Neuronal stem cell (in vitro differentiated cells): ENCODE measurements at regions not wholly inside any gene's neighbourhood (a gene's known extent, or its start where the extent isn't known, plus 50 kb on each side); places are given as distances from the start of the nearest gene placed in this dataset.
"Not testable (repeated sequence)": the region's sequence is repeated elsewhere in the genome, so short reads cannot be mapped to it uniquely, and the experiment has no call there.

Experiments used
- DNase-seq: peaks from one replicate; pipeline ENCODE4 v3.0.0-alpha.2; 2013; ENCODE audit warnings: low spot score
- H2AFZ ChIP-seq: one replicate; pipeline ENCODE4 v1.6.1; 2013; ENCODE audit warnings: mild to moderate bottlenecking, low read length, inconsistent platforms
- H2AK5ac ChIP-seq: 2 replicates; pipeline ENCODE4 v1.6.1; 2013; ENCODE audit warnings: low read depth, mild to moderate bottlenecking, inconsistent platforms, low read length, moderate library complexity, mixed read lengths
- H2BK120ac ChIP-seq: 2 replicates; pipeline ENCODE4 v1.6.1; 2013; ENCODE audit warnings: low read depth, mild to moderate bottlenecking, inconsistent platforms, low read length, moderate library complexity, mixed read lengths
- H2BK12ac ChIP-seq: one replicate; pipeline ENCODE4 v1.6.1; 2013; ENCODE audit warnings: low read length, inconsistent platforms
- H2BK15ac ChIP-seq: 2 replicates; pipeline ENCODE4 v1.6.1; 2013; ENCODE audit warnings: mild to moderate bottlenecking, low read length, inconsistent platforms, mixed read lengths
- H2BK5ac ChIP-seq: one replicate; pipeline ENCODE4 v1.6.1; 2013; ENCODE audit warnings: inconsistent platforms, mild to moderate bottlenecking, low read length, moderate library complexity
- H3K14ac ChIP-seq: one replicate; pipeline ENCODE4 v1.6.1; 2013; ENCODE audit warnings: low read length, inconsistent platforms
- H3K18ac ChIP-seq: 2 replicates; pipeline ENCODE4 v1.6.1; 2013; ENCODE audit warnings: low read length, inconsistent platforms
- H3K23ac ChIP-seq: 2 replicates; pipeline ENCODE4 v1.6.1; 2013; ENCODE audit warnings: low read depth, mild to moderate bottlenecking, mixed read lengths, low read length, inconsistent platforms; ENCODE audit not compliant: poor library complexity
- H3K27ac ChIP-seq: replicated peaks from 3 replicates; pipeline ENCODE4 v1.5.1; 2013; ENCODE audit warnings: low read length, inconsistent platforms
- H3K27me3 ChIP-seq, 3 experiments: 2 replicates each; pipeline ENCODE4 v1.6.1; 2013; ENCODE audit warnings: low read length in 3 of 3, mild to moderate bottlenecking in 2 of 3, inconsistent platforms in 1 of 3, low read depth in 1 of 3, mixed read lengths in 1 of 3, moderate library complexity in 1 of 3; ENCODE audit not compliant: control insufficient read depth in 3 of 3, insufficient read depth in 3 of 3
- H3K36me3 ChIP-seq, 2 donors: replicated peaks in 1 of 2; 2 replicates each; pipeline ENCODE4 v1.6.1; 2013; ENCODE audit warnings: low read length in 2 of 2; ENCODE audit not compliant: control insufficient read depth in 2 of 2, insufficient read depth in 2 of 2
- H3K4ac ChIP-seq: 2 replicates; pipeline ENCODE4 v1.6.1; 2013; ENCODE audit warnings: inconsistent platforms, mild to moderate bottlenecking, low read length, moderate library complexity
- H3K4me1 ChIP-seq, 2 donors: 1 replicate in 1 of 2; 2 replicates in 1 of 2; pipeline ENCODE4 v1.6.1; 2013; ENCODE audit warnings: low read length in 2 of 2, low read depth in 1 of 2; ENCODE audit not compliant: control insufficient read depth in 2 of 2, insufficient read depth in 1 of 2
- H3K4me2 ChIP-seq: one replicate; pipeline ENCODE4 v1.6.1; 2013; ENCODE audit warnings: mild to moderate bottlenecking, low read length, inconsistent platforms; ENCODE audit not compliant: insufficient read depth, poor library complexity, severe bottlenecking
- H3K4me3 ChIP-seq, 2 donors: 2 replicates each; pipeline ENCODE4 v1.5.1; 2013; ENCODE audit warnings: low read length in 2 of 2, mild to moderate bottlenecking in 2 of 2, inconsistent platforms in 1 of 2, moderate library complexity in 1 of 2
- H3K79me1 ChIP-seq: one replicate; pipeline ENCODE4 v1.6.1; 2013; ENCODE audit warnings: low read depth, mild to moderate bottlenecking, inconsistent platforms, low read length, moderate library complexity
- H3K9ac ChIP-seq: one replicate; pipeline ENCODE4 v1.6.1; 2013; ENCODE audit warnings: mild to moderate bottlenecking, low read depth, low read length, inconsistent platforms; ENCODE audit not compliant: poor library complexity
- H3K9me3 ChIP-seq, 2 donors: replicated peaks in 1 of 2; 2 replicates each; pipeline versions ENCODE3 to v1.6.1; 2013; ENCODE audit warnings: low read length in 2 of 2, mild to moderate bottlenecking in 2 of 2, inconsistent platforms in 1 of 2, low read depth in 1 of 2, mixed read lengths in 1 of 2, moderate library complexity in 1 of 2; ENCODE audit not compliant: control insufficient read depth in 2 of 2, insufficient read depth in 1 of 2
- H4K8ac ChIP-seq: one replicate; pipeline ENCODE4 v1.6.1; 2013; ENCODE audit warnings: low read depth, mild to moderate bottlenecking, inconsistent platforms, low read length, moderate library complexity
- H4K91ac ChIP-seq: one replicate; pipeline ENCODE4 v1.6.1; 2013; ENCODE audit warnings: low read length, low read depth, mild to moderate bottlenecking, inconsistent platforms; ENCODE audit not compliant: poor library complexity
- WGBS, 2 donors: extraction: QIAGEN DNeasy Blood & Tissue Kit; methylation state at CpG; one replicate each; pipeline ENCODE4 v1.1.7; 2013; ENCODE audit warnings: missing lambda C conversion rate in 2 of 2, mixed read lengths in 1 of 2; ENCODE audit not compliant: insufficient read length in 2 of 2, insufficient replicate concordance in 1 of 2; ENCODE audit errors: extremely low coverage in 2 of 2; 5-methylcytosine and 5-hydroxymethylcytosine counted together

- no peaks in the 10 kb centered on the region for H3K36me3 ChIP-seq
- no peak overlapping the region for H3K18ac ChIP-seq
- peaks cover 0 to 59% of the 10 kb centered on the region in 2 donors for H3K9me3 ChIP-seq
- H2AFZ ChIP-seq: no peak overlapping the region
- no peak overlapping the region for H2BK120ac ChIP-seq
- no peak overlapping the region for H2BK12ac ChIP-seq
- H3K9ac ChIP-seq: no peak overlapping the region
- no peak overlapping the region for H3K4me3 ChIP-seq
- no peaks in the 10 kb centered on the region for H3K4me1 ChIP-seq
- no peak overlapping the region for H2BK15ac ChIP-seq
- no peak overlapping the region for H3K4ac ChIP-seq
- H3K4me2 ChIP-seq: no peak overlapping the region
- no peak overlapping the region for H4K8ac ChIP-seq
- no peak for DNase-seq
- H2BK5ac ChIP-seq: no peak overlapping the region
- no peak overlapping the region for H3K27ac ChIP-seq
- no peak overlapping the region for H4K91ac ChIP-seq
- H3K27me3 ChIP-seq: no peaks in the 10 kb centered on the region
- no peaks in the 10 kb centered on the region for H3K79me1 ChIP-seq
- H2AK5ac ChIP-seq: no peak overlapping the region
- H3K14ac ChIP-seq: no peak overlapping the region
- no peak overlapping the region for H3K23ac ChIP-seq
- no CpG with 5 or more reads among the region's 1 CpG for WGBS, 2 donors
Observed at GRCh38 chr16:35152067-35152627, 1692.7 kb downstream of the TP53TG3F start.

GRCh38 chr16:35154627-35155026 is 1695.2 kb downstream of the TP53TG3F start:
- Histone ChIP-seq H3K79me1 (no peaks in the 10 kb centered on the region), H2BK5ac (no peak overlapping the region), H3K4me3 (no peak overlapping the region), H3K9ac (no peak overlapping the region), H3K4me1 (no peaks in the 10 kb centered on the region), H3K14ac (no peak overlapping the region), H3K18ac (no peak overlapping the region), H2AFZ (no peak overlapping the region), H3K4ac (no peak overlapping the region), H2BK15ac (no peak overlapping the region), H3K27me3 (no peaks in the 10 kb centered on the region), H3K23ac (no peak overlapping the region), H2BK120ac (no peak overlapping the region), H3K9me3 (peaks cover 0 to 34% of the 10 kb centered on the region in 2 donors), H4K91ac (no peak overlapping the region), H3K36me3 (no peaks in the 10 kb centered on the region), H3K4me2 (no peak overlapping the region), H2BK12ac (no peak overlapping the region), H2AK5ac (no peak overlapping the region), H3K27ac (no peak overlapping the region), H4K8ac (no peak overlapping the region)
- DNase-seq: no peak

DNA sequence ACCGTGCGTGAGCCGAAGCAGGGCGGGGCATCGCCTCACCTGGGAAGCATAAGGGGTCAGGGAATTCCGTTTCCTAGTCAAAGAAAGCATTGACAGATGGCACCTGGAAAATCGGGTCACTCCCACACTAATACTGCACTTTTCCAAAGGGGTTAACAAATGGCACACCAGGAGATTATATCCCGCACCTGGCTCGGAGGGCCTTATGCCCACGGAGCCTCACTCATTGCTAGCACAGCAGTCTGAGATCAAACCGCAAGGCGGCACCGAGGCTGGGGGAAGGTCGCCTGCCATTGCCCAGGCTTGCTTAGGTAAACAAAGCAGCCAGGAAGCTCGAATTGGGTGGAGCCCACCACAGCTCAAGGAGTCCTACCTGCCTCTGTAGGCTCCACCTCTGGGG is 1698.1 kb downstream of the TP53TG3F start:
- H3K4me3 ChIP-seq, H3K4me2 ChIP-seq, H2BK5ac ChIP-seq, H2BK12ac ChIP-seq, H3K36me3 ChIP-seq, H3K4ac ChIP-seq, H3K4me1 ChIP-seq, H3K9ac ChIP-seq, H2AK5ac ChIP-seq, H3K14ac ChIP-seq, H3K79me1 ChIP-seq, H3K27ac ChIP-seq, H3K27me3 ChIP-seq, H2BK120ac ChIP-seq, H3K9me3 ChIP-seq, H4K91ac ChIP-seq, H3K23ac ChIP-seq, H4K8ac ChIP-seq, H3K18ac ChIP-seq, DNase-seq, H2BK15ac ChIP-seq, H2AFZ ChIP-seq: not testable (repeated sequence)
- WGBS, 2 donors: no CpG with 5 or more reads among the region's 15 CpGs

DNA sequence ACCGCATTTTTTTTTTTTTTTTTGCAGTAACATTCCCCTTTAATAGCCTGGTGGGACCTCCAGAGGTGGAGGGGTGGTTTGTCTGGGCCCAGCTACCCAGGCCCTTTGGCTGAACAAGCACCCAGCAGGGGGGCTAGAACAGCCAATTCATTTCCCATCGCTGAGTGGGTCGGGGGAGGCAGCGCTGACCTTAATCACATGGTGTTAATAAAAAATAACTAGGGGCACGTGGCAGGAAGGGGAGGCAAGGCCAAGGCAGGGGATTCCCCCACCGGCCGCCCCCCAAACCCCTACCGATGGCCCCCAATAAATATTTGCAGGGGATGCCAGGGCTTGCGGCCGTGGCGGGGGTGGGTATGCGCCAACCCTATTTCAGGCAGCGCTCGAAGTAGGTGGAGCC is 1709.9 kb downstream of the TP53TG3F start:
- not testable (repeated sequence) for H3K27me3 ChIP-seq, H3K18ac ChIP-seq, H2BK120ac ChIP-seq, H3K4me1 ChIP-seq, H3K4ac ChIP-seq, H3K27ac ChIP-seq, H2BK5ac ChIP-seq, H3K23ac ChIP-seq, H3K79me1 ChIP-seq, H2BK15ac ChIP-seq, H3K9ac ChIP-seq, H3K14ac ChIP-seq, H3K4me3 ChIP-seq, H4K8ac ChIP-seq, H3K4me2 ChIP-seq, H2AFZ ChIP-seq, H2BK12ac ChIP-seq, H4K91ac ChIP-seq, H3K36me3 ChIP-seq, H2AK5ac ChIP-seq, DNase-seq
- H3K9me3 ChIP-seq: peaks cover 0 to 20% of the 10 kb centered on the region in 2 donors
- WGBS, 2 donors: no CpG with 5 or more reads among the region's 14 CpGs
